ENCODE measurements at regions not wholly inside any gene's neighbourhood (a gene's known extent, or its start where the extent isn't known, plus 50 kb on each side); places are given as distances from the start of the nearest gene placed in this dataset.

GRCh38 chr6:90997076-90997475 is 410.2 kb upstream of the MAP3K7 start:
- no peak for DNase-seq (ENCODE audit: low read depth, low spot score)
- Histone ChIP-seq H3K27me3 (ENCODE audit: control insufficient read depth, insufficient read depth, low read length) (no peaks in the 10 kb centered on the region), H3K27ac (ENCODE audit: low read depth, low read length) (no peak overlapping the region), H3K9me3 (ENCODE audit: control insufficient read depth, insufficient read depth, low read length) (no peaks in the 10 kb centered on the region), H3K4me3 (ENCODE audit: low read depth, low read length) (no peak overlapping the region)
- ChIA-PET POLR2A (no interaction called here), CTCF (no interaction called here)
- no peak for TF ChIP-seq CTCF (IDR thresholded peaks at IDR 0.05; ENCODE audit: low read depth, low read length)

- CTCF ChIA-PET: no interaction called here
- POLR2A ChIA-PET: no interaction called here
- H3K27ac ChIP-seq (ENCODE audit: low read depth, low read length): no peak overlapping the region
- H3K4me3 ChIP-seq (ENCODE audit: low read depth, low read length): no peak overlapping the region
- no peaks in the 10 kb centered on the region for H3K9me3 ChIP-seq (ENCODE audit: control insufficient read depth, insufficient read depth, low read length)
- H3K27me3 ChIP-seq (ENCODE audit: control insufficient read depth, insufficient read depth, low read length): no peaks in the 10 kb centered on the region
- no peak for DNase-seq (ENCODE audit: low read depth, low spot score)
- TF ChIP-seq CTCF (IDR thresholded peaks at IDR 0.05; ENCODE audit: low read depth, low read length): no peak
Observed at GRCh38 chr6:90993770-90994169, 406.9 kb upstream of the MAP3K7 start.

GRCh38 chr6:90989763-90990162 is 402.9 kb upstream of the MAP3K7 start:
- no peak for DNase-seq (ENCODE audit: low read depth, low spot score)
- no peak for TF ChIP-seq CTCF (IDR thresholded peaks at IDR 0.05; ENCODE audit: low read depth, low read length)
- H3K9me3 ChIP-seq (ENCODE audit: control insufficient read depth, insufficient read depth, low read length): no peaks in the 10 kb centered on the region
- H3K27me3 ChIP-seq (ENCODE audit: control insufficient read depth, insufficient read depth, low read length): no peaks in the 10 kb centered on the region
- no peak overlapping the region for H3K4me3 ChIP-seq (ENCODE audit: low read depth, low read length)
- ChIA-PET CTCF (no interaction called here), POLR2A (no interaction called here)
- no peak overlapping the region for H3K27ac ChIP-seq (ENCODE audit: low read depth, low read length)

GRCh38 chr6:90984066-90984465 is 397.2 kb upstream of the MAP3K7 start:
- CTCF ChIA-PET: no interaction called here
- TF ChIP-seq CTCF (IDR thresholded peaks at IDR 0.05; ENCODE audit: low read depth, low read length): no peak
- no peak for DNase-seq (ENCODE audit: low read depth, low spot score)
- Histone ChIP-seq H3K27ac (ENCODE audit: low read depth, low read length) (no peak overlapping the region), H3K9me3 (ENCODE audit: control insufficient read depth, insufficient read depth, low read length) (no peaks in the 10 kb centered on the region), H3K4me3 (ENCODE audit: low read depth, low read length) (no peak overlapping the region), H3K27me3 (ENCODE audit: control insufficient read depth, insufficient read depth, low read length) (no peaks in the 10 kb centered on the region)
- POLR2A ChIA-PET: no interaction called here

GRCh38 chr6:90983462-90983861 is 396.6 kb upstream of the MAP3K7 start:
- no peak overlapping the region for H3K4me3 ChIP-seq (ENCODE audit: low read depth, low read length)
- no peaks in the 10 kb centered on the region for H3K27me3 ChIP-seq (ENCODE audit: control insufficient read depth, insufficient read depth, low read length)
- H3K27ac ChIP-seq (ENCODE audit: low read depth, low read length): no peak overlapping the region
- DNase-seq (ENCODE audit: low read depth, low spot score): no peak
- ChIA-PET POLR2A (no interaction called here), CTCF (no interaction called here)
- no peak for TF ChIP-seq CTCF (IDR thresholded peaks at IDR 0.05; ENCODE audit: low read depth, low read length)
- H3K9me3 ChIP-seq (ENCODE audit: control insufficient read depth, insufficient read depth, low read length): no peaks in the 10 kb centered on the region

Measured in AG04450 (cell line).